GM12873 (cell line): ENCODE measurements at regions not wholly inside any gene's neighbourhood (a gene's known extent, or its start where the extent isn't known, plus 50 kb on each side); places are given as distances from the start of the nearest gene placed in this dataset.

Source experiments
- TF ChIP-seq, protein P1 (sequence below): IDR thresholded peaks from 2 replicates; pipeline ENCODE4 v1.5.1; 2012; ENCODE audit warnings: low read depth, mild to moderate bottlenecking, moderate library complexity, low read length, control low read depth; ENCODE audit not compliant: insufficient read depth; ENCODE audit errors: missing control alignments

DNA sequence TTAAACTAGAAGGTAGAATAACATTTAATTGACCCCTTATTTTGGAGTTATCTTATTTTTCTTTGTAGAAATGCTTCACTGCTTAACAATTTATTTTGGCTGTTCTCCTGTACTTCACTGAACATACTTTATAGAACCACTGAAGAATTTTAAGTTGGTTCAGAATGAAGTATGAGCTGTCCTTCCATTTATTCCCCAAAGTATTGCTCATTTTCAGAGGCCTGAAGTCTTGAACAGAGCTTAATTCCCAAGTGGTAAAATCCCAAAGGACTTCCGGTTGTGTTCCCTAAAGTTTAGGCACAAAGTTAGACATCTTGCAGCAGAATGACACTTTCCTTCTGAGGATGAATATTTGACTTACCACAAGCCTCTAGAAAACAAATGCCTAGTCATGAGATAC, 233.3 kb downstream of the TINAG start:
- TF ChIP-seq, protein P1, sequence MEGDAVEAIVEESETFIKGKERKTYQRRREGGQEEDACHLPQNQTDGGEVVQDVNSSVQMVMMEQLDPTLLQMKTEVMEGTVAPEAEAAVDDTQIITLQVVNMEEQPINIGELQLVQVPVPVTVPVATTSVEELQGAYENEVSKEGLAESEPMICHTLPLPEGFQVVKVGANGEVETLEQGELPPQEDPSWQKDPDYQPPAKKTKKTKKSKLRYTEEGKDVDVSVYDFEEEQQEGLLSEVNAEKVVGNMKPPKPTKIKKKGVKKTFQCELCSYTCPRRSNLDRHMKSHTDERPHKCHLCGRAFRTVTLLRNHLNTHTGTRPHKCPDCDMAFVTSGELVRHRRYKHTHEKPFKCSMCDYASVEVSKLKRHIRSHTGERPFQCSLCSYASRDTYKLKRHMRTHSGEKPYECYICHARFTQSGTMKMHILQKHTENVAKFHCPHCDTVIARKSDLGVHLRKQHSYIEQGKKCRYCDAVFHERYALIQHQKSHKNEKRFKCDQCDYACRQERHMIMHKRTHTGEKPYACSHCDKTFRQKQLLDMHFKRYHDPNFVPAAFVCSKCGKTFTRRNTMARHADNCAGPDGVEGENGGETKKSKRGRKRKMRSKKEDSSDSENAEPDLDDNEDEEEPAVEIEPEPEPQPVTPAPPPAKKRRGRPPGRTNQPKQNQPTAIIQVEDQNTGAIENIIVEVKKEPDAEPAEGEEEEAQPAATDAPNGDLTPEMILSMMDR: no peak

DNA sequence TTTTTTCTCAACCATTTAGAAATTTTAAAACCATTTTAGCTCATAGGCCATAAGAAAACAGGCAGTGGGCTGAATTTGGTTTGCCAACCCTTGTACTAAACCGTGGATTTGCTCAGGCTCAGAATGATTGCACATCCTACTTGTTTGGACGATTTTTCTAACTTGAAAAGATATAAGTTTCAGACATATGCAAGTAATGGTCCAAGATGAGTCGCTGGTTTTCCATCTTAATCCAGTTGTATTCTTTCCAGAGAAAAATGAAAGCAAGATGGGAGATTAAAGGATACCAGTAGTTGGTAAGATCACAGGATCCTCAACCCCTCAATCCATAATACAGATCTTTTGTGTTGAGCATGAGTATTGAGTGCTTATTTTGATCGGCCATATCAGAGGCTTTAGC, 250.9 kb downstream of the TINAG start:
- TF ChIP-seq, protein P1: no peak

DNA sequence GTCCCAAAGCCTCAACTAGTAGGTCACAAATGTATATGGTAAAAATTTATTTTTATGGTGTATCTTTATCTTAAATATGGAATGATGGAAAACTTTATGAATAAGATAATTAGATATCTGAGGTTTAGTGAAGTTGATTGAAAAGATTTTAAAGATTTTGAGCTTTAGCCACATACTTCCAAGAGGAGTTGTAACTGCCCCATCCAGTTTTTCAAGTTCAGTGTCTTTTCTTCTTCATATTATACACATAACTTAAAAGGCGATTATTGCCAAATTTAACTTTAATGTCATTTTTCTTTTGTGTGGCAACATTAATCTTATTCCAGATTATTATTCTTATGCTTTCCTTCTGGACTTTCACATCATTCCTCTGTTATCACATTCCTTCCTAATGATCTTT, 266.4 kb downstream of the TINAG start:
- TF ChIP-seq, protein P1: no peak

DNA sequence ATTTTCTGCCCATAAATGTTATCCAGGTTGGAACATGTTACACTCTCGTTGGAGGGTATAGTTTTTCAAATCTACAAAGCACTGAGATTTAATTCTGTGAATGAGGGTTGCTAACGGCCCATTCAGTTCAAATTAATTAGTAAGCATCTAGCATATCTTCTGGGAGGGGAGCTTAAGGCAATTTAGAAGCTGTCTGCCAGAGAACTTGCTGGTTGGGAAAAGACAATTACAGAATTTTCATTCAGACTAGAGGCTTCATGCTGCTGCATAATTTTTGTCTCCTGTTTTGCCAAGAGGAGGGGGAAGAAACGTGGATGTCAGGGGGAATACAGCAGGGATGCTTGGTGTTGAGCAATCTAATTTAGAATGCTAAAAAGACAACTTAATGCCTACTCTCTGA, 268.3 kb upstream of the FAM83B start:
- TF ChIP-seq, protein P1: no peak

DNA sequence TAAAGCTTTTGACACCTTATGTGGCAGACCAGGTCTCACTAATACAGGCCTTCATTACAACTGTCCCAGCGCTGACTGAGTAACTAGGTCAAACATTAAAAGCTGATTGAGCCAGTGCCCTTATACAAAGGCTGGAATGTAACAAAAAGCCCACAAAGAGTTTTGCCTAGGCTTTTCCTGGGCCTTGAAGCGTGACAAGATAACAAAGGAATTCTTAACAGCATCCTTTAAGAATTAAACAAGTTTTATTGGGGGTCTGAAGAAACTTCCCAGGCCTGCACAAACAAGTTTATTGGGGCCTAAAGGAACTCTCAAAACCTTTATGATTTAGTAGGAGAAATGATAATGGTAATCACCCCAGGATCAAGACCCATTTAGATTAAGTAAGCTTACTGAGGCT, 267.6 kb upstream of the FAM83B start:
- TF ChIP-seq, protein P1: no peak

DNA sequence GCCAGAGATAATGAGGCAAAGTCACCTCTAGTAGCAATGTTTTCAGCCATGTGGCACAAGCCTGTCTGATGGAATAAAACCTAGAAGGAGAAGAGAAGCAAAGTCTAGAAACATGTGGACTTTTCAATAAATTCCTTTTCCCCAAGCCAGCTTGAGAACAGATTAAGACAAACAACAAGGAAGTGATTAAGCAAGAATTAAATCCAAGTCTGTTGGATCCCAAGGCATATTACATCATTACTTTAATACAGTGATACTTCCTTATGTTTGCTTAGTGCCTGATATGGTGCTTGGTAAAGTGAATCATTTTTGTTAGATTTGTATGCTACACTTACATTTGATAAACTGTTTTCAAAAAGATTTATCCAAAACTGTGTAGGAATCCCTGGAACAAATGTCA, 260.3 kb upstream of the FAM83B start:
- TF ChIP-seq, protein P1: no peak

DNA sequence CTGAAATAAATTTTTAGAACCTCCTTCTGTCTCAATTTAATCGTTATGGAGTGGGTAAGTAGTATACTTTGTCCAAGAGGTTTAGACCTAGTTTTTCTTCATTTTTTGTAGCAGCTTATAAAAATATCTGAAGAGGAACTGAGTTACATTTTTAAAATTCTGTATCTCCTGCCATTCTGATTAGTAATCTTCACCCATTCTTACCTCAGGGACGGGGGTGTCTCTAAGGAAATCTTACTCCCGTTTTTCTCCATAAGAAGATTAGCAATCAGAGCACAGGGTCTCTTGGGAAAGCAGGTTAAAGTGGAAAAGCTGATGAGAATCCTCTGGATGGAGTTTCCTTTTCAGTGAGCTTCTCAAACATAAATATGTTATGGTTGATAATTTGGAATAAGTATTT, 259.3 kb upstream of the FAM83B start:
- TF ChIP-seq, protein P1: no peak
